Prostate gland (tissue), 2 donors: ENCODE measurements at regions not wholly inside any gene's neighbourhood (a gene's known extent, or its start where the extent isn't known, plus 50 kb on each side); places are given as distances from the start of the nearest gene placed in this dataset.

Experiments
- DNase-seq: peaks from one replicate; pipeline ENCODE4 v3.0.0-alpha.2; 2019; ENCODE audit warnings: low spot score
- H3K27ac ChIP-seq, 2 donors: fragments of 200-600 bp; sonication (generic); 2 replicates each; pipeline ENCODE4 v1.5.1; 2017 to 2019
- H3K27me3 ChIP-seq: fragments of 200-600 bp; sonication (generic); replicated peaks from 2 replicates; pipeline ENCODE4 v1.5.1; 2019; ENCODE audit not compliant: insufficient read depth
- H3K36me3 ChIP-seq, 2 donors: fragments of 200-600 bp; sonication (generic); 1 replicate in 1 of 2; 2 replicates in 1 of 2; pipeline versions ENCODE4 v1.5.1 to v1.8.1; 2017 to 2019
- H3K4me1 ChIP-seq: fragments of 200-600 bp; sonication (generic); replicated peaks from 2 replicates; pipeline ENCODE4 v1.5.1; 2019
- H3K4me3 ChIP-seq, 2 donors: fragments of 200-600 bp; sonication (generic); 2 replicates each; pipeline ENCODE4 v1.5.1; 2017 to 2019
- H3K9me3 ChIP-seq: fragments of 200-600 bp; sonication (generic); 2 replicates; pipeline ENCODE4 v1.5.1; 2017
- CTCF ChIP-seq, 4 experiments: fragments of 200-600 bp in 2 of 4; fragments of 450-650 bp in 2 of 4; sonication (generic) in 2 of 4; IDR thresholded peaks; 1 replicate in 3 of 4; 2 replicates in 1 of 4; pipeline ENCODE4 v1.5.1; 2016 to 2019; ENCODE audit warnings: antibody characterized with exemption in 4 of 4, mild to moderate bottlenecking in 2 of 4, moderate library complexity in 2 of 4
- POLR2A ChIP-seq: fragments of 450-650 bp; IDR thresholded peaks from one replicate; pipeline ENCODE4 v1.6.1; 2016; ENCODE audit warnings: antibody characterized with exemption, mild to moderate bottlenecking
- POLR2AphosphoS5 ChIP-seq: sonication (generic); formaldehyde crosslinking; IDR thresholded peaks from one replicate; pipeline ENCODE4 v1.6.1; 2017; ENCODE audit warnings: antibody characterized with exemption
- WGBS: methylation state at CpG from one replicate; pipeline ENCODE4 v1.1.5; 2018; 5-methylcytosine and 5-hydroxymethylcytosine counted together
- intact Hi-C: fragments of 100-400 bp; cut with DNase I; formaldehyde crosslinking; loops from one replicate; pipeline ENCODE4 v1.14.2; 2022

GRCh38 chr16:65825191-65825856 lies 541.2 kb upstream of the CDH5 start:
- TF ChIP-seq POLR2AphosphoS5 (no peak), CTCF (IDR thresholded peaks at IDR 0.05) (no peak), POLR2A (no peak)
- H3K4me3 ChIP-seq, result no peak overlapping the region
- H3K9me3 ChIP-seq, result no peaks in the 10 kb centered on the region
- H3K4me1 ChIP-seq, result no peaks in the 10 kb centered on the region
- no peak overlapping the region for H3K27ac ChIP-seq
- DNase-seq, result no peak
- intact Hi-C loops, result no loop called here
- WGBS, result 82% methylated on average over 8 of the region's 8 CpGs
- H3K36me3 ChIP-seq, result no peaks in the 10 kb centered on the region
- no peaks in the 10 kb centered on the region for H3K27me3 ChIP-seq

- H3K4me1 ChIP-seq, result no peaks in the 10 kb centered on the region
- intact Hi-C loops, result no loop called here
- H3K36me3 ChIP-seq, result no peaks in the 10 kb centered on the region
- no peak for DNase-seq
- TF ChIP-seq POLR2AphosphoS5, result no peak
- TF ChIP-seq CTCF (IDR thresholded peaks at IDR 0.05), result no peak
- no peak for TF ChIP-seq POLR2A
- H3K4me3 ChIP-seq, result no peak overlapping the region
- H3K27ac ChIP-seq, result no peak overlapping the region
- no peaks in the 10 kb centered on the region for H3K27me3 ChIP-seq
- H3K9me3 ChIP-seq, result no peaks in the 10 kb centered on the region
- 94% methylated on average over 2 of the region's 2 CpGs for WGBS
Observed at GRCh38 chr16:65822148-65822547, 544.3 kb upstream of the CDH5 start.

GRCh38 chr16:65819136-65819898 lies 547.2 kb upstream of the CDH5 start:
- Histone ChIP-seq H3K36me3 (no peaks in the 10 kb centered on the region), H3K4me1 (no peaks in the 10 kb centered on the region), H3K27me3 (no peaks in the 10 kb centered on the region), H3K4me3 (no peak overlapping the region), H3K9me3 (no peaks in the 10 kb centered on the region), H3K27ac (no peak overlapping the region)
- WGBS, result 70% methylated on average over 4 of the region's 4 CpGs
- no peak for TF ChIP-seq POLR2AphosphoS5
- TF ChIP-seq POLR2A, result no peak
- TF ChIP-seq CTCF (IDR thresholded peaks at IDR 0.05), result no peak
- intact Hi-C loops, result no loop called here
- no peak for DNase-seq

GRCh38 chr16:65817799-65818198 lies 548.7 kb upstream of the CDH5 start:
- 95% methylated on average over 2 of the region's 2 CpGs for whole genome bisulfite sequencing
- intact Hi-C loops, result no loop called here

GRCh38 chr16:65817066-65817465 lies 549.4 kb upstream of the CDH5 start:
- WGBS, result 95% methylated on average over 3 of the region's 3 CpGs
- H3K27me3 ChIP-seq, result no peaks in the 10 kb centered on the region
- TF ChIP-seq CTCF (IDR thresholded peaks at IDR 0.05) (no peak), POLR2AphosphoS5 (no peak)
- no peaks in the 10 kb centered on the region for H3K36me3 ChIP-seq
- no peak for DNase-seq
- H3K27ac ChIP-seq, result no peak overlapping the region
- no peaks in the 10 kb centered on the region for H3K9me3 ChIP-seq
- intact Hi-C loops, result no loop called here
- no peaks in the 10 kb centered on the region for H3K4me1 ChIP-seq
- H3K4me3 ChIP-seq, result no peak overlapping the region

More at GRCh38 chr16:65817799-65818198, 548.7 kb upstream of the CDH5 start:
- Histone ChIP-seq H3K36me3 (no peaks in the 10 kb centered on the region), H3K27ac (no peak overlapping the region), H3K9me3 (no peaks in the 10 kb centered on the region), H3K27me3 (no peaks in the 10 kb centered on the region), H3K4me3 (no peak overlapping the region), H3K4me1 (no peaks in the 10 kb centered on the region)
- DNase-seq, result no peak
- TF ChIP-seq POLR2AphosphoS5, result no peak
